ELR (cell line): ENCODE measurements at regions not wholly inside any gene's neighbourhood (a gene's known extent, or its start where the extent isn't known, plus 50 kb on each side); places are given as distances from the start of the nearest gene placed in this dataset.

Experiments
- DNase-seq: peaks from one replicate; pipeline ENCODE4 v3.0.0-alpha.2; 2015; ENCODE audit warnings: low read depth

GRCh38 chr1:34478515-34479076, 276.3 kb upstream of the GJB5 start:
- no peak for DNase-seq

- DNase-seq, result no peak
These were observed 275.1 kb upstream of the GJB5 start for GRCh38 chr1:34479731-34480130.

DNA sequence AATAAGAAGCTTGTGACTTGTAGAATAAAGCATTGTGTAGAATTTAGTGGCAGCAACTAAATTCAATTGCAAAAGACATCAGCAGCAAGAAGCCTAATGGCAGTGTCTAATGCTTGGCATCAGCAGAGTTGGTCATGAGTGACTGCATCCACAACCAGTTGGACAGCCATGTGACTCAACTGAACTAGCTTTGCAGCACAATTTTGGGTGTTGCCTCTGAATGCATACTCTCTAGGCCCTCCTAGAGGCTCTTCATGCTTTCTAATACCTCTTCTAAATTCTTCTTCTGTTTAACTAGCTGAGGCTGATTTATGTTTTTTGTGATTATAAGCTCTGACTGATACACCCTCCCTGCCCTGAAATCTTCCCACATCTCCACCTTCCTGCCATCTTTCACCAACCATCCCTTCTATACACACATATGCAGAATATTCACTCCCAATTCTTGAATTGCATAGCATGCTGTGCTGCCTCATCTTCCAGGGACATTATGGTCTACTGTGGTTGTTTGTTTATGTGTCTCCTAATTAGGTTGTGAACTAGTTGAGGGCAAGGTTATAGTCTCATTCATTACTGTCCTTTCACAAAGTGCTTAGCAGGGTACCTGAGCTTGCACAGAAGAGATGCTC, 266.7 kb upstream of the GJB5 start:
- DNase-seq, result no peak

GRCh38 chr1:34500451-34500850, 254.4 kb upstream of the GJB5 start:
- DNase-seq, result peak; percentile 3

DNA sequence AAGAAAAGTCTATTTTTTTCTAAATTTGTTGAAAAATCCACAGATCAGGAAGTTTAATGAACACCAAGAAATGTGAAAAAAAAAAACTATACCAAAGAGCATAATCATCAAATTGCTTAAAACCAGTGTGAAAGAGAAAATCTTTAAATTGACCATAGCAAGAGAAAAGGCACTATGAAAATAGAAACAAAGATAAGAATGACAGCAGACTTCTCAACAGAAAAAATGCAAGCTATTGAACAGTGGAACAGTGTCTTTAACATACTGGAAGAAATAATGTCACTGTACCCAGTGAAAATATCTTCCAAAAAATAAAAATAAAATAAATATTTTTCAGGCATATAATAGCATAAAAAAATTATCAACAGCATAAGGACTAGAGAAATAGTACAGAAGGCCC, 243.0 kb upstream of the GJB5 start:
- no peak for DNase-seq

GRCh38 chr1:34518146-34518699, 236.6 kb upstream of the GJB5 start:
- no peak for DNase-seq

GRCh38 chr1:34520111-34520510, 234.7 kb upstream of the GJB5 start:
- DNase-seq, result no peak

DNA sequence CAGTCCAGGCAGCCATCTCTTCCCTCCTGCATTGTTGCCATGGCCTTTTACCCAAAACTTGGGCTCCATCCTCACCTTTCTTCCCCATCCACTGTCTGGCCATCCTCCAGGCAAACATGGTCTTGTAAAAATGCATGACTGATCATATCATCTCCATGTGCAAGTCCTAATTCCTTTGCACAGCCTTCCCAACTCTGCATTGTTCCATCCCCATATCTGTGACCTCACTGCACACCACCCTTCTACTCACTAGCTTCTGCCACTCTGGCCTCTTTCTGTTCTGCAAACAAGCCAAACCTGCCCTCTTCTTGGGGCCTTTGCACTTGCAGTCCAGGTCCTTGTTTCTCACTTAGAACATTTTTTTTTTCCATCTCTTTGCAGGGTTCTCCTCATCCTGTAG, 230.1 kb upstream of the GJB5 start:
- no peak for DNase-seq

DNA sequence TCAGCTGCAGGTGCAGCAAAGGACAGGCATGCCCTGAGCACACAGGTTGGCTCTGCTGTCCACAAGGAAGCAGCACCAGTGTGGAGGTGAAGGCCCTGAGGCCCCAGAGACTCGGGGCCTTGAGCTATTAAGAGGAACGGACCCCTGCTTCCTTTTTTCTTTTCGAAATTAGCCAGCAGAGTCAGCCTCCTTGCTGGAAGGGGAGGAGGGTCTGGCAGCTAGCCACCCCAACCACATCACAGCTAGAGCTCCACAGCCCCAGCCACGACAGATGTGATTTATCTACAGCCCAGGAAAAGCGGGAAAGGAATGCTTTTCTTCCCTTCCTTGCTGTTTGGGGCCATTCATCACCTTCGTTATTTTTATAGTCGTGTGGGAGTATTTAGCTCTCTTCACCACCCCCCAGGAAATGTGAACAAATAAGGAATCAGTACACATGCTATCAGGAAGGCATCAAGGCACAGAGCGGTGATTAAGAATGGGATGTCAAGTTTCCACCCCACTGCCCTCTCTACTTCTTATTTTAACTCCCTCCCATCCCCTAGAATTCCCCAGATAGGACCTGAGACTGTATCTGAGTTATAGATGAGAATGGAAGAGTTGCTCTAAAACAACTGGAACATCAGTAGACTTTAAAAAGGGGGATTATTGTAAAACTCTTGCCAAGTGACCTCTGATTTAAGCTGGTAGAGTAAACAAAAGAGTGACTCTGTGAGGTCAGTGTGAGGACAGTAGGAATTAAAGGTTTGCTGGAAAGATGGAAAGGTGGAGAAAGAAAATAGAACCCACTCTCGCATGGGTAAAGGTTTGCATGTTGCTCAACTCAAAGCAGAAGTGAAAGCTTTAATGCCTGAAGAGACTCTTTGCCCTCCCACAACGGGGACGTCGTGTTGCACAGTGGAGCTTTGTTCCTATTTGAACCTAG, 224.7 kb upstream of the GJB5 start:
- no peak for DNase-seq

DNA sequence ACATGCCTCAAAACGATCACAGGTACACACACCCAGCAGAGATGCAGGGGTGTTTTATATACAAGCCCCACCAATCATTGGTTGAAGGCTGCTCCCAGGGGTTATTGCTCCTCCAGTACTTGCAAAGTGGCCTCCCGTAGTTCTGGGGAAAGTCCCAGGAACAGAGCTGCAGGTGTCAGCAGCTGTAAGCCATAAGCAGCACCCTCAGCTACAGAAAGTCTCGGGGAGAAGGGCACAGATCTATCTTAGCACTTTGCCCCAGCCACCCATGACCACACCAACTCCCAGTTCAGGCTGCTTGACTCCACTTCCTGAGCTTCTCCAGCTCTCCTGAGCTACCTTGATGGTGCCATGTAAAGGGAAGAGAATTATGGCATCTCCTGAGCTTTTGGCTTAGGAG, 222.7 kb upstream of the GJB5 start:
- no peak for DNase-seq

DNA sequence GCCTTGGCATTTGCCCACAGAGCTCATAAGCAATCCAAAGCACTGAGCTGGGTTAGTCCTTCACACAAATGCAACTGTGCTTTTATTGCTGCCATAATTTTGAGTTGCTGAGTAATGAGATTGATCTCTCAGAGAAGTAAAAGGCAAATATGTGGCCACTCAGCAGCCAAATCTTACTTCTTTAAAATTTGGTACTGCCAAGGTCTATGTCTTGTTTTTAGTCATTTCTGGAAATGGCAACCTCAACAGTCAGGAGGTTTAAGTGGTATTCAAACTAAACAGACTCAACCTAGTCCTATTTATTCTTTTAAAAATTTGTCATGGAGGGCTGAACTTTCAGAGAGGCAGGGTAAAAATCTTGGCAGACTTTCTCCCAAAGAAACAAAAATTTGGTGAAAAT, 216.4 kb upstream of the GJB5 start:
- no peak for DNase-seq

- no peak for DNase-seq
These were observed 207.7 kb upstream of the GJB5 start for GRCh38 chr1:34547046-34547674.

GRCh38 chr1:34549199-34549598, 205.6 kb upstream of the GJB5 start:
- no peak for DNase-seq

- DNase-seq, result no peak
These were observed 176.5 kb upstream of the GJB5 start for GRCh38 chr1:34578306-34578705.

GRCh38 chr1:34582356-34582755, 172.5 kb upstream of the GJB5 start:
- DNase-seq, result no peak

DNA sequence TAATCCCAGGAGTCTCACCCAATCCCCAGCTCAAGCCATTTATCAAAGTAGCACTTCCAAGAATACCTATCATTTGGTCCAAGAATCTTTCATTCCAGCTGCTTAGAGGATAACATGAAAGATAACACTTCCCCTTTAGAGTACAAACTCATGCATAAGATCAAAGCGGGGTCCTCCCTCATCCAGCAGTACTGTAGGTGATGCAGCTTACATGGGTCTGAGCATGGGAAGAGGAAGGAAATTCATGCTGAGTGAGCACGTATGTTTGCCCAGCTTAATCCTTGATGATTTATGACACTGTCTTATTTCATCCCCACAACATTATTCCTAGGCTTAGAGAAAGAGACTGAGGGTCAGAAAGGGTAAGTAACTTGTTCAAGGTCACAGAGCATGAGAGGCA, 167.1 kb upstream of the GJB5 start:
- no peak for DNase-seq

GRCh38 chr1:34590211-34590623, 164.6 kb upstream of the GJB5 start:
- peak; percentile 2 for DNase-seq

- peak; percentile 2 for DNase-seq
These were observed 162.9 kb upstream of the GJB5 start for GRCh38 chr1:34591751-34592629.

GRCh38 chr1:34597877-34598514, 156.9 kb upstream of the GJB5 start:
- peak; percentile 41 for DNase-seq

- no peak for DNase-seq
These were observed 151.9 kb upstream of the GJB5 start for GRCh38 chr1:34602907-34603306.

DNA sequence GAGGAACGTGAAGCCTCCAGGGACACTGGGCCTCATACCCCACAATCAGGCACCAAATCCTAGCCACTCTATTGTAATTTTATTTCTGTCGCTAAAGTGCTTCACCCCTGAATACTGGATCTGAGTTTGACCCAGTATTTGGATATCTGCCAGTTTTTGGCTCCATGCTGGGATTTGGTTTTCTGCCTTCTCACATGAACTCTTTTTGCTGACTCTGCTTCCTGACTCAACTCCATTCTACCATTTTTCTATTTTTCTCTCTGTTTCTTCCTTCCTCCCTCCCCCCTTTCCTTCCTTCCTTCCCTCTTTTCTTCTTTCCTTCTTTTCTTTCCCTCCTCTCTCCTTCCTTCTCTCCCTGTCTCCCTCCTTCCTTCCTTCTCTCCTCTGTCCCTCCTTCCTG, 151.3 kb upstream of the GJB5 start:
- no peak for DNase-seq
